SK-N-SH (cell line): ENCODE measurements at regions not wholly inside any gene's neighbourhood (a gene's known extent, or its start where the extent isn't known, plus 50 kb on each side); places are given as distances from the start of the nearest gene placed in this dataset.
A peak's percentile ranks its signal among the peaks of the same experiment; 100 is the strongest.

ENCODE experiments used
- CTCF ChIA-PET: fragments of 300-600, 350-600 bp; formaldehyde crosslinking; extraction: SDS; loops from one replicate; lab custom pipeline; 2021; lab: Yijun Ruan, JAX
- POLR2A ChIA-PET: fragments of 350-600 bp; sonication (Branson Sonifier 250); formaldehyde crosslinking; extraction: SDS; loops from one replicate; lab custom pipeline; 2020; ENCODE audit warnings: antibody characterized with exemption, inconsistent platforms; lab: Yijun Ruan, JAX
- DNase-seq: peaks from one replicate; pipeline ENCODE4 v3.0.0; 2012
- H2AFZ ChIP-seq: fragments of 200-600 bp; sonication (generic); 2 replicates; pipeline ENCODE4 v1.8.1; 2016; ENCODE audit warnings: antibody characterized with exemption, mild to moderate bottlenecking, low read depth
- H3F3A ChIP-seq: fragments of 200-600 bp; sonication (generic); replicated peaks from 2 replicates; pipeline ENCODE3; 2016; ENCODE audit warnings: antibody characterized with exemption, mild to moderate bottlenecking; ENCODE audit not compliant: insufficient read depth
- H3K27ac ChIP-seq, 2 experiments: fragments of 200-500 bp in 1 of 2; fragments of 200-600 bp in 1 of 2; sonication (Bioruptor generic) in 1 of 2; sonication (generic), shearing (Covaris generic) in 1 of 2; 2 replicates each; pipeline versions ENCODE4 v1.5.1 to v1.6.1; 2014 to 2016; ENCODE audit warnings: low read depth in 2 of 2, inconsistent platforms in 1 of 2, low read length in 1 of 2, mild to moderate bottlenecking in 1 of 2, mixed read lengths in 1 of 2
- H3K27me3 ChIP-seq: fragments of 200-600 bp; sonication (generic), shearing (Covaris generic); 2 replicates; pipeline ENCODE4 v1.6.1; 2016; ENCODE audit warnings: mixed run types; ENCODE audit not compliant: insufficient read depth
- H3K36me3 ChIP-seq, 2 experiments: fragments of 200-500 bp in 1 of 2; fragments of 200-600 bp in 1 of 2; sonication (Bioruptor generic) in 1 of 2; sonication (generic) in 1 of 2; replicated peaks in 1 of 2; 2 replicates each; pipeline versions ENCODE3 to v1.5.1; 2014 to 2016; ENCODE audit warnings: low read length in 1 of 2, mild to moderate bottlenecking in 1 of 2; ENCODE audit not compliant: insufficient read depth in 2 of 2, control insufficient read depth in 1 of 2
- H3K4me1 ChIP-seq, 2 experiments: fragments of 200-500 bp in 1 of 2; fragments of 200-600 bp in 1 of 2; sonication (Bioruptor generic) in 1 of 2; sonication (generic), shearing (Covaris generic) in 1 of 2; 2 replicates each; pipeline versions ENCODE4 v1.5.1 to v1.6.1; 2014 to 2016; ENCODE audit warnings: low read depth in 1 of 2, low read length in 1 of 2, mixed run types in 1 of 2; ENCODE audit not compliant: insufficient read depth in 2 of 2, control insufficient read depth in 1 of 2
- H3K4me2 ChIP-seq: fragments of 200-600 bp; sonication (generic), shearing (Covaris generic); 2 replicates; pipeline ENCODE4 v1.6.1; 2017; ENCODE audit warnings: mixed run types
- H3K4me3 ChIP-seq, 2 experiments: fragments of 200-500 bp in 1 of 2; fragments of 200-600 bp in 1 of 2; sonication (Bioruptor generic) in 1 of 2; sonication (generic), shearing (Covaris generic) in 1 of 2; 2 replicates each; pipeline versions ENCODE4 v1.5.1 to v1.8.1; 2014 to 2016; ENCODE audit warnings: low read depth in 2 of 2, inconsistent platforms in 1 of 2, low read length in 1 of 2, mild to moderate bottlenecking in 1 of 2, mixed read lengths in 1 of 2, moderate library complexity in 1 of 2
- H3K79me2 ChIP-seq: fragments of 200-600 bp; sonication (generic); 2 replicates; pipeline ENCODE4 v1.8.1; 2017; ENCODE audit warnings: mild to moderate bottlenecking; ENCODE audit not compliant: insufficient read depth
- H3K9ac ChIP-seq: fragments of 200-600 bp; sonication (generic); 2 replicates; pipeline ENCODE4 v1.6.1; 2017; ENCODE audit warnings: mixed run types
- H3K9me2 ChIP-seq: fragments of 200-600 bp; sonication (generic); 2 replicates; pipeline ENCODE4 v1.6.1; 2017; ENCODE audit warnings: mixed run types
- H3K9me3 ChIP-seq: fragments of 200-600 bp; sonication (generic); 2 replicates; pipeline ENCODE4 v1.6.1; 2017; ENCODE audit warnings: mixed run types, mild to moderate bottlenecking, moderate library complexity
- H4K20me1 ChIP-seq: fragments of 200-600 bp; sonication (generic); 2 replicates; pipeline ENCODE4 v1.6.1; 2017; ENCODE audit warnings: mild to moderate bottlenecking, mixed run types; ENCODE audit not compliant: insufficient read depth
- EP300 ChIP-seq, 2 experiments: IDR thresholded peaks; 2 replicates each; pipeline versions ENCODE4 v1.4.0 to v1.6.1; 2012; ENCODE audit warnings: borderline replicate concordance in 1 of 2, low read depth in 1 of 2, low read length in 1 of 2
- FOSL2 ChIP-seq: IDR thresholded peaks from 2 replicates; pipeline ENCODE4 v1.4.0; 2012; ENCODE audit warnings: low read depth, mild to moderate bottlenecking, moderate library complexity, borderline replicate concordance
- FOXM1 ChIP-seq: IDR thresholded peaks from 2 replicates; pipeline ENCODE4 v1.4.0; 2012; ENCODE audit warnings: low read depth, mild to moderate bottlenecking
- JUND ChIP-seq: IDR thresholded peaks from 2 replicates; pipeline ENCODE4 v1.4.0; 2012
- MEF2A ChIP-seq: IDR thresholded peaks from 2 replicates; pipeline ENCODE4 v1.4.0; 2012; ENCODE audit warnings: low read depth, borderline replicate concordance
- MXI1 ChIP-seq: IDR thresholded peaks from 2 replicates; pipeline ENCODE4 v1.6.1; 2012; ENCODE audit warnings: mild to moderate bottlenecking, low read depth, low read length, improper control_type of control experiment
- PBX3 ChIP-seq: IDR thresholded peaks from 2 replicates; pipeline ENCODE4; 2012
- TAF1 ChIP-seq: IDR thresholded peaks from 2 replicates; pipeline ENCODE4 v1.6.1; 2012; ENCODE audit warnings: low read depth, mild to moderate bottlenecking, low read length, moderate library complexity, borderline replicate concordance
- TCF12 ChIP-seq: IDR thresholded peaks from 2 replicates; pipeline ENCODE4 v1.4.0; 2012
- USF1 ChIP-seq: IDR thresholded peaks from 2 replicates; pipeline ENCODE4 v1.4.0; 2012; ENCODE audit warnings: low read depth, borderline replicate concordance
- USF2 ChIP-seq: fragments of 150-350 bp; IDR thresholded peaks from 2 replicates; pipeline ENCODE4 v1.6.1; 2017; ENCODE audit warnings: antibody characterized with exemption, low read length, low read depth, borderline replicate concordance
- WGBS: methylation state at CpG from one replicate; pipeline ENCODE4 v1.1.6; 2017; ENCODE audit warnings: low lambda C conversion rate; 5-methylcytosine and 5-hydroxymethylcytosine counted together

- ChIA-PET CTCF (no interaction called here), POLR2A (no interaction called here)
Measured at GRCh38 chr3:20576228-20576627, 390.2 kb upstream of the SGO1 start.

GRCh38 chr3:20575146-20575545 is 389.1 kb upstream of the SGO1 start:
- H2AFZ ChIP-seq: peak overlapping the region; percentile 64; the same call in 1 of the 2 replicates

More at GRCh38 chr3:20576228-20576627, 390.2 kb upstream of the SGO1 start:
- Histone ChIP-seq H3K9ac (peak overlapping the region; percentile 66; the same call in 1 of the 2 replicates), H3K4me2 (no peak overlapping the region; the same call in 1 of the 2 replicates), H3K27me3 (no peaks in the 10 kb centered on the region), H3K4me3 (no peak overlapping the region), H3K36me3 (no peaks in the 10 kb centered on the region), H3K9me3 (no peaks in the 10 kb centered on the region), H3K9me2 (no peaks in the 10 kb centered on the region), H3K4me1 (peaks cover 0 to 18% of the 10 kb centered on the region in 2 experiments; a peak in 3 of 4 replicates), H3F3A (peaks cover 41% of the 10 kb centered on the region), H2AFZ (no peak overlapping the region), H4K20me1 (no peaks in the 10 kb centered on the region), H3K27ac (peak overlapping the region; percentile 79 to 99; a peak in 3 of 4 replicates), H3K79me2 (no peaks in the 10 kb centered on the region)
- 42% methylated on average over 3 of the region's 3 CpGs for WGBS
- DNase-seq: no peak
- TF ChIP-seq TCF12: peak; percentile 70
- TF ChIP-seq EP300 (IDR thresholded peaks at IDR 0.05; ENCODE audit: borderline replicate concordance in 1 of 2, low read depth in 1 of 2, low read length in 1 of 2): peak in 1 of 2 experiments; percentile 21; a peak in 1 of 4 replicates
- TF ChIP-seq MXI1: no peak
- TF ChIP-seq FOSL2: no peak
- no peak for TF ChIP-seq USF2
- no peak for TF ChIP-seq TAF1

More at GRCh38 chr3:20575146-20575545, 389.1 kb upstream of the SGO1 start:
- POLR2A ChIA-PET: no interaction called here
- TF ChIP-seq PBX3 (peak; percentile 50), TCF12 (peak; percentile 70), JUND (peak; percentile 71), EP300 (IDR thresholded peaks at IDR 0.05; ENCODE audit: borderline replicate concordance in 1 of 2, low read depth in 1 of 2, low read length in 1 of 2) (peak in 1 of 2 experiments; percentile 41; a peak in 1 of 4 replicates), FOXM1 (no peak), MEF2A (no peak), USF2 (no peak), USF1 (peak; percentile 62; the same call in 1 of the 2 replicates), FOSL2 (peak; percentile 71)
- peaks cover 41% of the 10 kb centered on the region for H3F3A ChIP-seq
- H3K4me3 ChIP-seq: peak overlapping the region in 1 of 2 experiments; percentile 7; a peak in 2 of 4 replicates
- DNase-seq: no peak
- H3K79me2 ChIP-seq: no peaks in the 10 kb centered on the region
- peak overlapping the region; percentile 79 to 99; a peak in 3 of 4 replicates for H3K27ac ChIP-seq
- no peaks in the 10 kb centered on the region for H3K36me3 ChIP-seq
- H4K20me1 ChIP-seq: no peaks in the 10 kb centered on the region
- peaks cover 0 to 18% of the 10 kb centered on the region in 2 experiments; a peak in 3 of 4 replicates for H3K4me1 ChIP-seq
- H3K9me3 ChIP-seq: no peaks in the 10 kb centered on the region
- no peaks in the 10 kb centered on the region for H3K27me3 ChIP-seq
- 9% methylated on average over 2 of the region's 2 CpGs for WGBS
- CTCF ChIA-PET: interaction anchor here (0.8 to 1.0 kb wide), 2 partner anchors 12 to 46 kb away, joined by 3 read pairs; no protein-coding TSS in a partner anchor
- H3K4me2 ChIP-seq: peak overlapping the region; percentile 62; the same call in 1 of the 2 replicates
- H3K9me2 ChIP-seq: no peaks in the 10 kb centered on the region
- H3K9ac ChIP-seq: peak overlapping the region; percentile 66
